ENCODE measurements at regions not wholly inside any gene's neighbourhood (a gene's known extent, or its start where the extent isn't known, plus 50 kb on each side); places are given as distances from the start of the nearest gene placed in this dataset.
"Not testable (repeated sequence)": the region's sequence is repeated elsewhere in the genome, so short reads cannot be mapped to it uniquely, and the experiment has no call there.

- TF ChIP-seq CTCF (conservative IDR thresholded peaks at IDR 0.05; ENCODE audit: low read length): no peak
- DNase-seq (ENCODE audit: low read depth): no peak
- H3K4me3 ChIP-seq (ENCODE audit: low read length): no peak overlapping the region
Observed at GRCh38 chr6:53428886-53429285, 80.1 kb upstream of the ELOVL5 start.

- no peak overlapping the region for H3K4me3 ChIP-seq (ENCODE audit: low read length)
- DNase-seq (ENCODE audit: low read depth): no peak
- TF ChIP-seq CTCF (conservative IDR thresholded peaks at IDR 0.05; ENCODE audit: low read length): no peak
Observed at GRCh38 chr6:53426667-53427270, 78.0 kb upstream of the ELOVL5 start.

GRCh38 chr6:53426117-53426516 lies 77.4 kb upstream of the ELOVL5 start:
- no peak for TF ChIP-seq CTCF (conservative IDR thresholded peaks at IDR 0.05; ENCODE audit: low read length)
- no peak for DNase-seq (ENCODE audit: low read depth)
- H3K4me3 ChIP-seq (ENCODE audit: low read length): no peak overlapping the region

- no peak for TF ChIP-seq CTCF (conservative IDR thresholded peaks at IDR 0.05; ENCODE audit: low read length)
- no peak for DNase-seq (ENCODE audit: low read depth)
- H3K4me3 ChIP-seq (ENCODE audit: low read length): no peak overlapping the region
Observed at GRCh38 chr6:53424976-53425718, 76.4 kb upstream of the ELOVL5 start.

- no peak for DNase-seq (ENCODE audit: low read depth)
- no peak overlapping the region for H3K4me3 ChIP-seq (ENCODE audit: low read length)
- TF ChIP-seq CTCF (conservative IDR thresholded peaks at IDR 0.05; ENCODE audit: low read length): no peak
Observed at GRCh38 chr6:53424300-53424699, 75.5 kb upstream of the ELOVL5 start.

GRCh38 chr6:53423560-53423959 lies 74.8 kb upstream of the ELOVL5 start:
- not testable (repeated sequence) for H3K4me3 ChIP-seq (ENCODE audit: low read length); DNase-seq (ENCODE audit: low read depth)

GRCh38 chr6:53419026-53419425 lies 70.3 kb upstream of the ELOVL5 start:
- no peak for DNase-seq (ENCODE audit: low read depth)
- no peak overlapping the region for H3K4me3 ChIP-seq (ENCODE audit: low read length)
- TF ChIP-seq CTCF (conservative IDR thresholded peaks at IDR 0.05; ENCODE audit: low read length): no peak

Data from AG10803 (cell line).